ENCODE measurements at regions not wholly inside any gene's neighbourhood (a gene's known extent, or its start where the extent isn't known, plus 50 kb on each side); places are given as distances from the start of the nearest gene placed in this dataset.

- CTCF ChIA-PET = no interaction called here
Observed at GRCh38 chr2:58976375-58977071, 735.4 kb upstream of the FANCL start.

GRCh38 chr2:58974881-58975280, 733.8 kb upstream of the FANCL start:
- ChIA-PET POLR2A (no interaction called here), CTCF (no interaction called here)

More at GRCh38 chr2:58976375-58977071, 735.4 kb upstream of the FANCL start:
- POLR2A ChIA-PET = no interaction called here

GRCh38 chr2:58974426-58974825, 733.3 kb upstream of the FANCL start:
- ChIA-PET POLR2A (no interaction called here), CTCF (no interaction called here)

GRCh38 chr2:58973811-58974281, 732.7 kb upstream of the FANCL start:
- POLR2A ChIA-PET = no interaction called here
- CTCF ChIA-PET = no interaction called here

- ChIA-PET POLR2A (no interaction called here), CTCF (no interaction called here)
Observed at GRCh38 chr2:58972737-58973136, 731.6 kb upstream of the FANCL start.

- ChIA-PET POLR2A (no interaction called here), CTCF (no interaction called here)
Observed at GRCh38 chr2:58971511-58972360, 730.6 kb upstream of the FANCL start.

- CTCF ChIA-PET = no interaction called here
- POLR2A ChIA-PET = no interaction called here
Observed at GRCh38 chr2:58970365-58970764, 729.2 kb upstream of the FANCL start.

- ChIA-PET POLR2A (no interaction called here), CTCF (interaction anchor here (0.8 kb wide), 1 partner anchor 316 kb away, joined by 3 read pairs; no protein-coding TSS in a partner anchor)
Observed at GRCh38 chr2:58968885-58969284, 727.8 kb upstream of the FANCL start.

- ChIA-PET POLR2A (no interaction called here), CTCF (no interaction called here)
Observed at GRCh38 chr2:58967736-58968135, 726.6 kb upstream of the FANCL start.

- ChIA-PET POLR2A (no interaction called here), CTCF (no interaction called here)
Observed at GRCh38 chr2:58965602-58966001, 724.5 kb upstream of the FANCL start.

GRCh38 chr2:58959996-58960395, 718.9 kb upstream of the FANCL start:
- ChIA-PET POLR2A (no interaction called here), CTCF (no interaction called here)

GRCh38 chr2:58957188-58957840, 716.2 kb upstream of the FANCL start:
- ChIA-PET CTCF (no interaction called here), POLR2A (no interaction called here)

- POLR2A ChIA-PET = no interaction called here
- CTCF ChIA-PET = no interaction called here
Observed at GRCh38 chr2:58954880-58955385, 713.8 kb upstream of the FANCL start.

GRCh38 chr2:58951722-58952121, 710.6 kb upstream of the FANCL start:
- CTCF ChIA-PET = interaction anchor here (1.1 kb wide), 1 partner anchor 227 kb away, joined by 3 read pairs; no protein-coding TSS in a partner anchor
- POLR2A ChIA-PET = no interaction called here

GRCh38 chr2:58950795-58951462, 709.8 kb upstream of the FANCL start:
- CTCF ChIA-PET = no interaction called here
- POLR2A ChIA-PET = no interaction called here

GRCh38 chr2:58939388-58939787, 698.3 kb upstream of the FANCL start:
- ChIA-PET CTCF (no interaction called here), POLR2A (no interaction called here)

- ChIA-PET CTCF (no interaction called here), POLR2A (no interaction called here)
Observed at GRCh38 chr2:58938988-58939387, 697.9 kb upstream of the FANCL start.

GRCh38 chr2:58932801-58933200, 691.7 kb upstream of the FANCL start:
- CTCF ChIA-PET = no interaction called here
- POLR2A ChIA-PET = no interaction called here

GRCh38 chr2:58930537-58930936, 689.4 kb upstream of the FANCL start:
- CTCF ChIA-PET = no interaction called here
- POLR2A ChIA-PET = no interaction called here

- POLR2A ChIA-PET = no interaction called here
Observed at GRCh38 chr2:58928973-58929372, 687.8 kb upstream of the FANCL start.

More at GRCh38 chr2:58928973-58929372, 687.8 kb upstream of the FANCL start:
- CTCF ChIA-PET = no interaction called here

All from activated CD8-positive, alpha-beta memory T cell treated with anti-CD3 and anti-CD28 coated beads for 36 hours (primary cell).